Midbrain (tissue), 1 donor: ENCODE measurements at regions not wholly inside any gene's neighbourhood (a gene's known extent, or its start where the extent isn't known, plus 50 kb on each side); places are given as distances from the start of the nearest gene placed in this dataset.
"Not testable (repeated sequence)": the region's sequence is repeated elsewhere in the genome, so short reads cannot be mapped to it uniquely, and the experiment has no call there.

ENCODE experiments used
- DNase-seq: peaks from one replicate; lab custom pipeline; 2025; lab: John Stamatoyannopoulos, UW

GRCh38 chr17:71855010-71855409, 265.8 kb upstream of the SOX9 start:
- no peak for DNase-seq

- no peak for DNase-seq
These were observed 256.1 kb upstream of the SOX9 start for GRCh38 chr17:71864755-71865154.

GRCh38 chr17:71866095-71866494, 254.7 kb upstream of the SOX9 start:
- no peak for DNase-seq

- DNase-seq, result no peak
These were observed 251.5 kb upstream of the SOX9 start for GRCh38 chr17:71869293-71869692.

- no peak for DNase-seq
These were observed 250.8 kb upstream of the SOX9 start for GRCh38 chr17:71869841-71870545.

GRCh38 chr17:71870546-71870862, 250.3 kb upstream of the SOX9 start:
- no peak for DNase-seq

- no peak for DNase-seq
These were observed 247.9 kb upstream of the SOX9 start for GRCh38 chr17:71872843-71873485.

GRCh38 chr17:71874773-71875172, 246.0 kb upstream of the SOX9 start:
- DNase-seq, result not testable (repeated sequence)

GRCh38 chr17:71878271-71878670, 242.5 kb upstream of the SOX9 start:
- DNase-seq, result no peak

GRCh38 chr17:71878998-71879397, 241.8 kb upstream of the SOX9 start:
- no peak for DNase-seq

- no peak for DNase-seq
These were observed 239.8 kb upstream of the SOX9 start for GRCh38 chr17:71881041-71881440.

- no peak for DNase-seq
These were observed 239.2 kb upstream of the SOX9 start for GRCh38 chr17:71881581-71881980.

- no peak for DNase-seq
These were observed 237.6 kb upstream of the SOX9 start for GRCh38 chr17:71883258-71883657.

GRCh38 chr17:71883845-71884244, 237.0 kb upstream of the SOX9 start:
- no peak for DNase-seq

- DNase-seq, result no peak
These were observed 235.2 kb upstream of the SOX9 start for GRCh38 chr17:71885662-71886061.

GRCh38 chr17:71899317-71899716, 221.5 kb upstream of the SOX9 start:
- no peak for DNase-seq

- DNase-seq, result no peak
These were observed 220.1 kb upstream of the SOX9 start for GRCh38 chr17:71900621-71901229.

GRCh38 chr17:71902894-71903506, 217.8 kb upstream of the SOX9 start:
- no peak for DNase-seq

- no peak for DNase-seq
These were observed 215.3 kb upstream of the SOX9 start for GRCh38 chr17:71905376-71906031.

- DNase-seq, result no peak
These were observed 211.7 kb upstream of the SOX9 start for GRCh38 chr17:71909155-71909554.

GRCh38 chr17:71910002-71910401, 210.8 kb upstream of the SOX9 start:
- DNase-seq, result no peak

GRCh38 chr17:71914042-71914441, 206.8 kb upstream of the SOX9 start:
- DNase-seq, result no peak

GRCh38 chr17:71914812-71915211, 206.0 kb upstream of the SOX9 start:
- no peak for DNase-seq
